ENCODE measurements at regions not wholly inside any gene's neighbourhood (a gene's known extent, or its start where the extent isn't known, plus 50 kb on each side); places are given as distances from the start of the nearest gene placed in this dataset.

DNA sequence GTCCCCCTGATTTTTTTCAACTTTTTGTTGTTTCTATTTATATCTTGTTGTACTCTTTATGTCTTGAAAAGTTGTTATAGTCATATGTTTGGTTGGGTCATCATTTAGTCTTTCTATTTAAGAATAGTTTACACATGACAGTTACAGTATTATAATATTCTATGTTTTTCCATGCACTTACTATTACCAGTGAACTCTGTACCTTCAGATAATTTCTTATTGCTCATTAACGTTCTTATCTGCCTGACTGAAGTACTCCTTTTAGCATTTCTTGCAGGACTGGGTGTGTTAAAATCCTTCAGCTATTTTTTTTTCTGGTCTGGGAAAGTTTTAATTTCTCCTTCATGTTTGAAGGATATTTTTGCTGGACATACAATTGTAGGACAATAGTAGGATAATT is 157.7 kb upstream of the DIPK2B start:
- DNase-seq, result no peak

DNA sequence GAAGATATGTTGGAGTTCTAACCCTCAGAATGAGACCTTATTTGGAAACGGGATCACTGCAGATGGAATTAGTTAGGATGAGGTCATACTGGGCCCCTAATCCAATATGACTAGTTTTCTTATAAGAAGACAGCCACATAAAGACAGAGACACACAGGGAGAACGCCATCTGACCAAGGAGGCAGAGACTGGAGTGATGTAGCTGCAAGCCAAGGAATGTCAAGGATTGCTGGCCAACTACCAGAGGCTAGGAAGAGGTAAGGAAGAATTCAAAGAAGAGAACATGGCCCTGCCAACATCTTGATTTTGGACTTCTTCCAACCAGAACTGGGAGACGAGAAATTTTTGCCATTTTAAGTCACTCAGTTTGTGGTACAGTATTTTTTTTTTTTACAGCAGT is 152.8 kb upstream of the DIPK2B start:
- DNase-seq, result no peak

DNA sequence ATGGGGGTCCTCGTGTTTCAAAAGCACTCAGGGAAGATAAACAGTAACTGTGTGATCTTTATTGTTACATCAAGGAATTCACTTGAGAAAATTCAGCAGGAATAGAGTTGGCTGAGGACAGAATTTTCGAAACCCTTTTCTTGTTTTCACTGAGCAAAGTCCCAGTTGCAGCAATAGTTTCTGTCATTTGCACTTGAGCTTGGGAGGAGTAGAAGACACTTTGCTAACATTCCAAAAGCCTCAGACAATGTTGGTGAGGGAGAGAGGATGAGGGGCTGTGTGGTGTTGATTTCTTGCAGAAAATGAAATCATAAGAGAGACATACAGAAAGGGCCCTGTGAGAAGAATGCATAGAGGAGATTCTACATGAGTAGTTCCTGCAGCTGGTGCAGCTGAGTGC is 151.9 kb upstream of the DIPK2B start:
- no peak for DNase-seq

DNA sequence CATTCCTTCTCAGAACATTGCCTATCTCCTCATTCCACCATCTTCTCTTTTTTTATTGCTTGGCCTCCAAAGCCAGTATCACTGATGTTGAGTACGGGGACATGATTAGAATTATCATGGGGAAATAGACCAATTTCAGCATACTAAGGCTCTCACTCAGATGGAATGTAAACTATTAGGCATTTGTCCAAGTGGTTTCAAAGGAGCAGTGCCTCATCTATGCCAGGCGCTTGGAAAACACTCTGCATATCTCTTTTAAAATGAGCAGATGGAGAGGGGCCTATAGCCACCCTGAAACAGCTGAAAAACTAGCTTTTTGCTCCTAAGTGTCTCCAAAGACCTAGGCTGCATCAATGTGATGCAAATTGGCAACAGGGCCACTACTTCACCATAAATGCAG is 150.8 kb upstream of the DIPK2B start:
- no peak for DNase-seq

DNA sequence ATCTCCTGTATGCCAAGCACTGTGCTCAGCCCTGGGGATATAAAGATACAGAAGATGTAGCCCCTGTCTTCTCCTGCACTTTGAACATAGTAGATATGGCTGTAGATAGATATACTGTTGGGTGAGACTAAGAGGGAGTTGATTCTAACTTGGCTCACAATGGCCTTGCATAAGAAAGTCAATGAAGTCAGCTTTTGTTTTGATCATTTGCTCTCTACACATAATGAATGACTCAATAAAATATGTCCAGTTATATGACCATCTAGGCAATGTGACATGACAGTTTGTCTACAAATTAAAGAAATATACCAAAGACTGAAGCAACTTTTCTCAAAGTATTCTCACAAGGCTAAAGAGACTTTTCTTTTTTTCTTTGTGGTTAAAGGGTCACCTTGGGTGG is 147.6 kb upstream of the DIPK2B start:
- no peak for DNase-seq

DNA sequence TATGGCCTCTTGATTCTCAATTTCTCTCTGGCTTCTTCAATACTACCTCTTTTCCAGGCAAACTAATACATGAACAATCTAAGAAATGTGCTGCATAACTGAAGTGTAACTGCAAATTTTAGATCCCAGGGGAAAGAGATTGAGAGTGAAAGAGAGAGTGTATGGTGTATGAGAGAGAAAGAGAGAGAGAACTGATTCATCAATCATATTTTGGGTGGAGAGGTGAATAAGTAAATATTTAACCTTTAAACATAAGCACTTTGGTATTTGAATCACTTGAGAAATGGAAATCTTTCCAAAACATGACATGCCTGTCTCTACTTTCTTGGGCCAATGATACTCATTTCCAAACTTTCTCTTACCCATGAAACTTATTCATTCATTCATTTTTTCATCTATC is 147.2 kb upstream of the DIPK2B start:
- DNase-seq, result no peak

DNA sequence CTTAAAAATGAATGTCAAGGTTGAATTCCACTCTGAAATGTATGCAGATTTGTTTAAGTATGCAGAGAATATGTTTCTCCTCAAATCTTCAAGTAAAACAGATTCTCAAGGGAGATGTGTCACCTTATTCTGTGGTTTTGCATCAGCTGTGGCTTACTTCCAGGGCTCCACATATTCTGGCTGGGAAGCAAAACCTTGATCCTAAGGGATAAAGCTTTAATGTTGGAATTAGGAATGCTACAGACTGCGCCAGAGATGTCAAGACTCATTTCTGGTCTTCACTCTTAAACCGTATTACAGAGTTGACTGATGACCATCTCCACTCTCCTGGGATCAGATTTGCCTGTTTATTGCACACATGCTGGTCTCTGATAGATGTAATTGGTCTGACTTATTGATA is 143.9 kb upstream of the DIPK2B start:
- DNase-seq, result no peak

DNA sequence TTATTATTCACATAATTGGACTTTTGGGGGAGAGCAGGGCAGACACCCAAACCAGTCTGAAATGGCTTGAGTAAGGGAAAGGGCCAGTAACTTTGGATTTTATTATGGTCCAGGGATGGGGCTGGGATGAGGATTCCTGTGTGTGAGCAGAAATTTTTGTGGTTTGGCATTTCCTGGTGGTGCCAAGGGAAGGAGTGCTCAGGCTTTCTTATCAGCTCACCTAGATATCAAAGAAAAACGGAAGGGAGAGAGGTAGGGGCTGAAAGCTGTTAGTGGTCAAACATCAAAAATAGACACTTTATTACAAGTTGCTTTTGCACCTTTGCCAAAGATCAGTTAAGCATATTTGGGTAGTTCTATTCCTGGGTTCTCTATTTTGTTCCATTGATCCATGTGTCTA is 128.5 kb upstream of the DIPK2B start:
- DNase-seq, result no peak

DNA sequence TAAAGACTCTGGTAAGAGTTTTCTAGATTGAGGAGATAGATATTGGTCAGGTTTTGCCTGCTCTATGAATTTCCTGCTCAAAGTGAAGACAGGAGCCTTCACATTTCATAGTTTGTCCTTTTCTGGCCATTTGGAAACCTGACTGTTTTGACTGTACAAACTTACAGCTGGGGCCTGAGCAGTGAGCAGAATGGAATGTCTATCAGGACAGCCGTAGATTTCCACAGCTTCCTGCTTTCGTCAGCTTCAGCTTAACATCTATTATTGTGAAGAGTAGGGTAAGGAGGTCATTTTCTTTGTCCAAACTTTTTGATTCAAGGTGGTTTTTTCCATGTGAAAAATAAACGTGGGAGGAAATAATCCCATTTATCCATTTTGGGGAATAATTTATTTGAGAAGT is 124.3 kb upstream of the DIPK2B start:
- no peak for DNase-seq

DNA sequence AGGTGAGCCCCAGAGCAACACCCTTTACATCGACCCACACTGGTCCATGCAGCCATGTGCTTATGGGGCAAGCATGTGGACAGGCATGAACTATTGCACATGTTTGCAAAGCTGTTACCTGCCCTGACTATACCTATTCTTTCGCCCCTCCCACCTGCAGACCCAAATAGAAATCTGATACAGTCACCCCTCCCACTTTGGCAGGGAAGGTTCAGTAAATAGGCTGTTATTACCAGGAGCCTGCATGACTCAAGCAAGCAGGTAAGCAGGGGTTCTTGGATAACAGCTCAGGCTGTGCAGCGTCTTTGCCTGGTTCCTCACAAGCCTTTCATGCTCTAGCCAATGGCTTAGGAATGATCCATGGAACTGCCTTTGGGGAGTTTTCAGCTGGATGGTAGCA is 122.7 kb upstream of the DIPK2B start:
- no peak for DNase-seq

DNA sequence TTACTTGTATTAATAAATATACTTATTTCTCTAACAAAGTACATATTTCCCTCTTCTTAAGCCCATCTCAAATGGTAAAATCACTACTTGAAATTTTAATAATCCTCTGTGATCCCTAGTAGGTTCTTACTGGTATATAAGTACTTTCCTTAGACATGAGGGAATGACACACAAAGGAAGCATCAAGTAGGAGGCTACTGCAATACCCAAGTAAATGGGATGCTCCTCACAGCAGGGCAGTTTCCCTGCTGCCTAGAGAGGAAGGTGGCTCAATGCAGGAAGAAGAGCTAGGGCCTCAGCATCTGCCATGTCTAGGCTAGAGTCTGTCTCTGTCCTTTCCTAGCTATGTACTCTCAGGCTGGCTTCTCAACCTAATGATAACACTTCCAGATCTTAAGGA is 122.1 kb upstream of the DIPK2B start:
- no peak for DNase-seq

DNA sequence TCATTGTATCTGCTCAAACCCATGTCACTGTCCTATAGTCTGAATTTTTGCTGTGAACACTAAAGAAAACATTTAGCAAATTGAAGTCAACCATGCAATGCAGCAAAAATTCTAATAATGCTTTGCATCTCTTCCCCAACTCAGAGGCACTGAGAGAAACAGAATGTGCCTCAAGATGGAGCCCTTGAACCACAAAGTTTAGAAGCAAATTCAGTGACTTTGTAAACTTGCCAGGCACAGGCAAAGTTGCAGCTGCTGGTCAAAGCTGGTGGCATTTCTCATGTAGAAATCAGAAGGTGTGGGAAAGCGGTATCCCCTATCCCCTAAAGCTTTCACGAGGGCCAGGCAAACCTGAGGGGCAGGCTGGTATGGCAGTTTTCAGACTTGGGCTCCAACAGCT is 121.7 kb upstream of the DIPK2B start:
- peak in 1 of 2 experiments; percentile 1 for DNase-seq

DNA sequence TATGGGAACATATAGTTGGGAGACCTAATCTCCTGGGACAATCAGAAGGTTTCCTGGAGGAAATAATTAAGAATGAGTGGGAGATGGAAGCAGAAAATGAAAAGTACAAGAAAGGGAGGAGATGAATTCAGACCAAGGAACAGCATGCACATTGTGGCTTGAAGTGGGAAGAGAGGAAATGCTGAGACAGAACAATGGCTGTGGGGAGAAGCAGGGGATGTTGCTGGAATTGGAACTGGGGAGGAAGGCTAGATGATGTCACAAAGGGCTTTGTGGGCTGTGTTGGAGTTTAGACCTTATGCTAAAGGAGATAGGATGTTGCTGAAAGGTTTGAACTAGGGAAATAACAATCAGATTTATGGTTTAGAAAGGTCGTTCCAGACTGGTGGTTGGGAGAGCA is 119.5 kb upstream of the DIPK2B start:
- DNase-seq, result no peak

DNA sequence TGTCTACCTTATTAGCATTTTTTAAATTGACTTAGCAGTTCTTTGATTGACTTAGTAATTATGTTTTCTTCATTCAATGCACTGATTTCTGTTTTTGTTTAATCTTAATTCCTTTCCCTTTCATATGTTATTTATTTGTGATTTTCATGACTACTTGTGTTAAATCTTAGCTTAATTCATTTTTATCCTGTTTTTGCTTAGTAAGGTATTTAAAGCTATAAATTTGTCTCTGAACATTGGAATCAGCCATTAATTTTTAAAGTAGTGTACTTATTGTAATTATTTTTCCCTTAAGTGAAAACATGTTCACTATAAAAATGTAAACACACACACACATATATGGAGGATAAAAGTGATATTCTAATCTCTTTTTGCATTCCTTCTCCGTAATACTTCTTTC is 109.1 kb upstream of the DIPK2B start:
- DNase-seq, result no peak

DNA sequence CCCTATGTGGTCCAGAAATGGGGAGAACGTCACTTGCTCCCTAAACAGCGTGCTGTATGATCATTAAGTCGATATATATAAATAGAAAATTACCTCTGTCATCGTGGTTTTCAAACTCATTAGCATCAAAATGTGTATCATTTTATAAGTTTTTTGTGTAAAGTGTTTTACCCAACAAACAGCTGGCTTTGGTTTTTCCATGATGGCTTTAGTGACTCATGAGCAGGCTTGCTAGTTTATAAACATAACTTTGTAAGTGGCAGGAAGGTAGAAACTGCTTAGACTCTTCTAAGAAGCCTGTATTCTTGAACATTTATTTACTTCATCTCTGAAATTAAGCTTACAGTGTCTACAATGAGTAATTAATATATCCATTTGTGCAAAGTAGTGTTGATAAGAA is 108.4 kb upstream of the DIPK2B start:
- DNase-seq, result no peak

DNA sequence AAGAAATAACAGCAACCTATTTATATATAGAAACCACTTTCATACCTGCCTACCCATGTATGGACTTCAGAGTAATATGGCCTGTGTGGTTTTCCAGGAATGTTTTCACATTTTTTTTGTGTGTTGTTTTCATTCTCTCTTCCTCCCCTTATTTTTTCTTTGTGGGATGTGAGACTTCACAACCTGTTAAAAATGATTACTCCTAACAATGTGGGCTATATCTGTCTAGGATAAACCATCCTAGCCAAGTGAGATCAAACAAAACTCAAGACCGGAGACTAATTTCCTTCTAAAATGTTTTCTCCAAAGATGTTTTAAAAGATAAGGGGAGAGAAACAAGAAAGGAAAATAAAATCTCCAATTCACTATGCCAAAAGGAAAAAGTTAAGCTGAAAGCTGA is 106.1 kb upstream of the DIPK2B start:
- no peak for DNase-seq

DNA sequence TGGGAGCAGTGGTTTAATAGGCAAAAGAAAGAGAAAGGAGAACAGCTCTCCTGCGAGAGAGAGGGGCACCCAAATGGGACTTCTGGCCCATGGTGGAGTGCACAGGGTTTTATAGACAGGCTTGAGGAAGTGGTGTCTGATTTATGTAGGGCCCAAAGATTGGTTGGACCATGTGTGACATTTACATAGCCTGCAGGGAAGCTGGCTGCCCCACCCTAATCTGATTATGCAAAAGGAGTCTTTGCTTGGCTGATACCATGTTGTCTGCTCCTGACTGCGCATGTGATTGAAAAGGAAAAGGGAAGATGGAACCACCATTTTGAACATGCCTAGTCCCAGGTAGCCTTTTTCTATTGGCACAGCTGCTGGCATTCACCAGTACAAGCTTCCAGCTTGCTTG is 100.0 kb upstream of the DIPK2B start:
- DNase-seq, result no peak

DNA sequence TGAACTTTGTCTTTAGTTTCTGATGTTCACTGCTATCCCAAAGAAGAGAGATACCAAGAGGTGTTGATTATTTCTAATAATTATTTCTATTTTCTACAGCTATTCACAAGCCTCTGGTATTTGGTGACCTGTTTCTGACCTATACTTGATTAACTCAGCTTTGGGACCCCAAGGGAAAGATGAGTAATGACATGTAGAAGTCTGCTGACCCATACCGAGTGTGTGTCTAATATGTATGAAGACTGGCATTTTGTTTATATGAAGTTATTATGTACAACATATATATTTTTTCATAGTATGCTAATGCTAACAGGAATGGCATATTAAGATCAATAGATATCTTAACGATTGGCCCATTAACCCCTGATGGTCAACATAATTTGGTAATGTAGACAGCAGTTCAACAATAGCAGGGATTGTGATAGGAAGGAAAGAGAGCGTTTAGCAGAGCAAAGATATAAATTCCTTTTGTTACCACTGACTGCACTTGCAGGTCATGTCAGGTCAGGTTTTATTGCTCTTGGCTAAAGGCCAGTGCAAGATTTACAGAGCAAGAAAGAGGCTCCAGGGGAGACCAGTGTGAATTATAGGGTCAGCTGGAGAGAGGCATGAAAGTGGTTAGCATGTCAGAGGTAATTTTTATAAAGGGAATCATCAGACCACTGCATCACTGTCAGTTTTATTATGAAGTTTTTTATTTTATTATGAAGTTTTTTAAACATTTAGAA is 94.7 kb upstream of the DIPK2B start:
- DNase-seq, result no peak

DNA sequence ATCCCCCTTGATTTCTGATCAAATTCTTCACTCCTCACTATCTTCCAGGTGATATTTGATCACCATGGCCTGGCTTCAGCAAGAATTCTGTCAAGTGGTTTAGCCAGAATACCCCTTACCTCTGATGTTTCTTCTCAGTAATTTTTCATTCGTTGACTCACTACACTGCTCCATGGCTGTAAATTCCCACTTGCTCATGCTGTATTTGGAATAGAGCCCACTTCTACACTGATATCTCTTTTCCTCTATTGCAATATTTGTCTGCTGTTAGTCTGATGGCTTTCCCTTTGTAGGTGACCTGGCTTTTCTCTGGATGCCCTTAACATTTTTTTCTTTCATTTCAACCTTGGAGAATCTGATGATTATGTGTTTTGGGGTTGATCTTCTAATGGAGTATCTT is 73.9 kb upstream of the DIPK2B start:
- no peak for DNase-seq

DNA sequence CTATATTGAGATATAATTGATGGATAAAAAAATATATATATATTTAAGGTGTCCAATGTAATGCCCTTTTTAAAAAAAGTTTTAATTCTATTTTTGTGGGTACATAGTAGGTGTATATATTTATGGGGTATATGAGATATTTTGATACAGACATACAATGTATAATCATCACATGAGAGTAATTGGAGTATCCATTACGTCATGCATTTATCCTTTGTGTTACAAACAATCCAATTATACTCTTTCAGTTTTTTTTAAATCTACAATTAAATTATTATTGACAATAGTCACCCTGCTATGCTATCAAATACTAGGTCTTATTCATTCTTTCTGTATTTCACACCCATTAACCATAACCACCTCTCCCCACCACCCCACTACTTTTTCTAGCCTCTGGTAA is 66.3 kb upstream of the DIPK2B start:
- no peak for DNase-seq

DNA sequence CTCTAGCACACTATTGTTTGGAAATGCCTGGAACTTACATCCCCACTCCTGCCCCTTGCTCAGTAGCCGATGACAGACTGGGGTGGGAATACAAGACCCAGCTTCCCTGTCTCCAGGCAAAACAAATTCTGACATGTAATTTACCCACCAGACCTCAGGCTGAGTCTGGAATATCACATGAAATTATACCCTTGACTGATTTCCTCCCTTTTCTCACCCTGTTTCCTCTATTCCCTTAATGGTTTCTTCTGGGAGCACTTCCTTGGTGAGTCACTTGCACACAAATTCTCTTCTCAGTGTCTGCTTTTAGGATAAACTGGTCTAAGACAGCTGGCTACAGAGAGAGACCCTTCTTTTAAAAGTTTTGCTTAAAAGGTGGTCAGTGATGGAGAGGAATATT is 65.8 kb upstream of the DIPK2B start:
- no peak for DNase-seq

DNA sequence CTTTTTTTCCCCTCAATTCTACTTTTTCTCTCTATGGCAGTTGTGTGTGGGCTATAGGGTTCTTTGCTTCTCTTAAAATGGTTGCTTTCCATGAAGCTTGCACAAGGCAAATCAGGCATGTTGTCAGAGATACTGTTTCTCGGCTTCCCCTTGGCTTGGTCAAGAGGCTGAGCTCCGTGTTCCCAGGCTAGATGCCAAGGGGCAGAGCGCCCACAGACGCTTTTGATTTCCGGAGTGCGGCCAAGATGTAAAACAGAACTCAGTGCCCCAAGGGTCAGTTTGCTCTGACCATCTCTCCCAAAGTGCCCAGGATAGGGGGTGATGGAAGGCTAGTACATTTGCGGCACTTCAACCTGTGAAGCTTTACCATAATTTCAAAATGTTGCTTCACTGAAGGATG is 64.2 kb upstream of the DIPK2B start:
- no peak for DNase-seq

DNA sequence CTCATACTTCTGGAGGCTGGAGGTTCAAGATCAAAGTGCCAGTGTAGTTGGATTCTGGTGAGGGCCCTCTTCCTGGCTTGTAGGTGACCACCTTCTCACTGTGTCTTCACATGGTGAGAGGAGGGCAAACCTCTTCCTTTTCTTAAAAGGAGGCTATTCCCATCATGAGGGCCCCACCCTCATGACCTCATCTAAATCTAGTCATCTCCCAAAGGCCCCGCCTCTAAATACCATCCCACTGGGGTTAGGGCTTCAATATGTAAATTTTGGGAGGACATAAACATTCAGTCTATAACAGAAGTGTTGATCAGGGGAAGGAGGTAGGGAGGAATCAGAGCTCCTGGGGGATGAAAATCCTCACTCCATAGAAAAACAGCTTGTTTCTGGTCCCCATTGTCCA is 60.8 kb upstream of the DIPK2B start:
- DNase-seq, result no peak

DNA sequence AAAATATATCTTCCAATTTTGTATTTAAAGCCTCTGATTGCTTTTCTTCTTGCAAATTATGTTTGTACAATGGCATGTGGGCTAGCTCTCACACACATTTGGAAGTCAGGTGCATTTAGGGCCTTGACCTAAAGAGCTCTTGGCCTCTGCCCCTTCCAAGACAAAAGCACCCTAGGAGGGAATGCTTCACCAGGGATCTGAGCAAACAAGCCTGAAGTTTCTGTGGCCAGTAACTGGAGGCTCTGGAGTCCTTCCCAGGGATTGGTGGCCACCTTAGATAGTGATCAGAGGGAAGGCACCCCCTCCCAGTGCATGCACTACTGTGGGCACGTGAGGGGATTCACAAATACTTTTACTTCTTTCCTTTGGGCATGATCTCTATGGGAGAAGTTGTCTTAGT is 60.3 kb upstream of the DIPK2B start:
- no peak for DNase-seq

DNA sequence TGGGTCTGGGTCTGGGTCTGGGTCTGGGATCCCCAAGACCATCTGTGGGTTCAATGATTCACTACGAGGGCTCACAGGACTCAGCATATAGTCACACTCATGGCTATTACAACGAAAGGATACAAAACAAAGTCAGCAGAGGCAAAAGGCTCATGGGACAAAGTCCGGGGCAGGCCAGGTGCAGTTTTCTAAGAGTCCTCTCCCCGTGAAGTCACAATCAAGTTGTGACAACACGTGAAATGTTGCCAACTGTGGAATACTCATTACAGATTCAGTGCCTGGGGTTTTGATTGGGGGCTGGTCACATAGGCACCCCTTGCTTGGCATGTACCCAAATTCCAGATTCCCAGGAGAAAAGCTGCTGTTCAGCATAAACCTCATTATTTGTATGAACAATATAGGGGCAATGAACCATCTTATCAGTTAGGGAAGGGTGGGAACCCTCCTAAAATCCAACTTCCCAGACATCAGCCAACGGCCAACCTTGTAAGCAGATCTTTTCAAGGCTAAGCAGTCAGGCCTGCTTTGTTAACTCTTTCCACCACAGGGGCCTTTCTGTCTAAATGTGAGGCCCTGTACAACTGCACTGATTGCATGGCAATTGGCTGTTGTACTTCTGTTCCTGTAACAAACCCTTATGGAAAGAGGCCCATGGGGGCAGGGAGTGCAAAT is 58.2 kb upstream of the DIPK2B start:
- DNase-seq, result no peak

All from stimulated activated CD4-positive, alpha-beta T cell treated with anti-CD3 and anti-CD28 coated beads, Interleukin-4, amount 100 ng/mL, for 4 hours (primary cell).